GM18868 (cell line): ENCODE measurements at regions not wholly inside any gene's neighbourhood (a gene's known extent, or its start where the extent isn't known, plus 50 kb on each side); places are given as distances from the start of the nearest gene placed in this dataset.
"Not testable (repeated sequence)": the region's sequence is repeated elsewhere in the genome, so short reads cannot be mapped to it uniquely, and the experiment has no call there.

ENCODE experiments used
- ATAC-seq: cut with Tn5 transposase; IDR thresholded peaks from one replicate; pipeline ENCODE4 v1.9.1; 2021; ENCODE audit warnings: mild to moderate bottlenecking, moderate library complexity; ENCODE audit not compliant: unreplicated experiment

- not testable (repeated sequence) for ATAC-seq
These were observed 185.8 kb upstream of the MEIS1 start for GRCh38 chr2:66249089-66249488.

DNA sequence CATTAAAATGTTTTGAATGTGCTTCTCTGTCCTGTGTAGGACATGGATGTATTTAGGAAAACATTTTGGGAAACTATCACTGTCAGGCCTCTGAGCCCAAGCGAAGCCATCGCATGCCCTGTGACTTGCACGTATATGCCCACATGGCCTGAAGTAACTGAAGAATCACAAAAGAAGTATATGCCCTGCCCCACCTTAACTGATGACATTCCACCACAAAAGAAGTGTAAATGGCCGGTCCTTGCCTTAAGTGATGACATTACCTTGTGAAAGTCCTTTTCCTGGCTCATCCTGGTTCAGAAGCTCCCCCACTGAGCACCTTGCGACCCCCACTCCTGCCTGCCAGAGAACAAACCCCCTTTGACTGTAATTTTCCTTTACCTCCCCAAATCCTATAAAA lies 191.1 kb upstream of the MEIS1 start:
- ATAC-seq, result not testable (repeated sequence)

DNA sequence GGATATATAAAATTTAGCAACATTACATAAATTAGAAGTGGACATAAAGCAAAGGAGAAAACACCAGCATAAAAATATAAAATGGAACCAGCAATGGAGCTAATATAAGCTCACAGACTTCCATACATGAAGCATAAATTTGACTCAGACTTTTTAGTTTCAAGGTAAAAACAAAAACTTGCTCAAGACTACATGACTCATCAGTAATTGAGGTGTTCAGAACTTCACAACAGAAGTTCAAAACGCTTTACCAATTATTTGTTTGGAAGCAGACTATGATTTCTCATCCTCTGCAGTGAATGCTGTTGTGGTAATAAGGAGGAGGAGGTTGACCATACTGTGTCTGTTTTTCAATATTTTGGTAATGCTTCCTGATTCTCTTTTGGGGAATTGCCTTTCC lies 192.0 kb upstream of the MEIS1 start:
- not testable (repeated sequence) for ATAC-seq

DNA sequence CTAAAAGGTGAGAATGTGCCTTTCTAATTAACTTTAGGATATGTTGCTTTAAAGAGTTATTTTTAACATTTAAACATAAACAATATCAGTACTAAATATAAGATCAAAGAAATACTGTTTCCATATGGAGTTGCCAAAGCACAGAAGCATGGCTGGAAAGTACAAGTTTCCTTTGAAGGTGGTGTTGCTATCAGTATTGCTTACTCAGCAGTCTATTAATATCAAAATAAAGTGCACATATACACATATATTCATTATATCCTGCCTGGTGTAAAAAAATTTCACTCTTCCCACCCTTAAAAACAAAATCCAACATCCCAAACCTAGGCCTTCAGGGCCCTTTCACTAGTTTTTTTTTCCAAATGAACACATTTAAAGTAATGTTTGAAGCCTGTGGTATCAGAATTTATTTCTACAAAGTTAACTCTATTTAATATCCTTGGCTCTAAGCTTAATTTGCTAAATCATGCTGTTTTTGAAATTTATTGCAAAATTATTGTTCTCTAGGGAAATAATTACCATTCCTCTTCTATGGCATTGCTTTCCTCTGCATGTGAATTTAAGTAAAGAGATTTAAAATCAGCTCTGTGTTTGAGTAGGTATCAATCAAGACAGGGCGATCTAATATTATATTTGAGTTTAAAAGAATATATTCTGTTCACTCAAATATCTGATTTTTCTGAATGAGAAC lies 192.7 kb upstream of the MEIS1 start:
- no peak for ATAC-seq

GRCh38 chr2:66240286-66240685 lies 194.6 kb upstream of the MEIS1 start:
- no peak for ATAC-seq

DNA sequence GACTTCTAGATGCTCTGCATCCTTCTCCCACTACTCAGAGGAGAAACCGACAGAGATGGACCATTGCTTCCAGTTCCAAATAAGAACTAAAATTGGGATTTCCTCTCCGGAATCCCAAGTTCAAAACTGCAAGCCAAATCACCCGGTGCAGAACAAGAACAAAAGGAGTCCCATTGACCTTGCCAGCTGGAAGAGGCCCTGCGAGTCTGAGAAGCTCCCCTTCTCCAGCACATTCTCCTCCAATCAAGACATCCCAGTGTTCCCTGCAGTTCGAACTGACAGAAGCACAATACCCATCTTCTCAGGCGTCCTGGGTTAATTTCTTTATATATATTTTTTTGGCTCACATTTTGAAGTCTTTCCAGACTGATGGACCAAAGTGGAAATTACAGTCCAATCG lies 195.3 kb upstream of the MEIS1 start:
- ATAC-seq, result no peak

- ATAC-seq, result no peak
These were observed 197.0 kb upstream of the MEIS1 start for GRCh38 chr2:66237803-66238379.

GRCh38 chr2:66236816-66237802 lies 197.8 kb upstream of the MEIS1 start:
- ATAC-seq, result no peak

- no peak for ATAC-seq
These were observed 198.7 kb upstream of the MEIS1 start for GRCh38 chr2:66236067-66236685.

DNA sequence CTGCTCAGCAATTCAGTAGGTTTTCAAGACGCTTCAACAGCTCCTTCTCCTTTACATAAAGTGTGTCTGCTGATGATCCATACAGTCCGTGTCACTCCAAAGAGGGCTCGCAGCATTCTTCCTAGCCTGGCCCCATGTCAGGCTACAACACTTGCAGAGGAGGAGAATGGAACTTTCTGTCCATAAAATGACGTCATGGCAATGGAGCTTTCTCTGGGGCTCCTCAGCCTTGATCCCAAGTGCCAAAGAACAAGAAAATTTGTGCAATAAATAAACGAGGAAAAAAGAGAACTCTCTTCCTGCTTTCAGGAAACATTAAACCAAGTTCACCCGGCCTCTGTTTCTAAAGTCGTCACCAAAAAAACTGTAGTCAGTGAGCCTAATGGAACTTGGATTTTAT lies 199.5 kb upstream of the MEIS1 start:
- ATAC-seq, result no peak

GRCh38 chr2:66233981-66234380 lies 200.9 kb upstream of the MEIS1 start:
- no peak for ATAC-seq

- no peak for ATAC-seq
These were observed 206.8 kb upstream of the MEIS1 start for GRCh38 chr2:66228128-66228547.

DNA sequence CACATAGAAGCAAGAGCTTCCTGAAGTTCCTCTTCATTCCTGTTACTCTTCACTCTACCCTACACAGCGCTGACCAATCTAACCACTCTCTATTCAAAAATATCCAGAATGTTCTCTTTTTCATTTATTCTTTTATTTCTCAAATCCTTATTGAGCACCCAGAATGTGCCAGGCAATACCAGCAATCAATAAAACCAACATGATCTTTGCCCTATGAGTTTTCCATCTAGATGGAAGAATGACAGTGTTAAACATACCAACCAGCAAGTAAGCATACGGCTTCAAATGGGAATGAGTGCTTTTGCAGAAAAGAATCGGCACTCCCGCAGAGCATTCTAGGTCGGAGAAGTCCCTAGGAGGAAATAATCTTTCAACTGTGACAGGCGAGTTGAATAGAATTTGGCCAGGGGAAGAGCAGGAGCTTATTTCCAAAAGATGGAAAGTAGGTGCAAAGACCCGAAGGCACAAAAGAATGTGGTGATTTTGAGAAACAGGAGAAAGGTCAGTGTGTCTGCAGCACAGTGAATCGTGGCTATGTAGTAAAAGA lies 217.8 kb upstream of the MEIS1 start:
- ATAC-seq, result no peak

- no peak for ATAC-seq
These were observed 222.2 kb upstream of the MEIS1 start for GRCh38 chr2:66212749-66213148.

- no peak for ATAC-seq
These were observed 232.3 kb upstream of the MEIS1 start for GRCh38 chr2:66202586-66202985.

- ATAC-seq, result no peak
These were observed 233.7 kb upstream of the MEIS1 start for GRCh38 chr2:66201242-66201641.

GRCh38 chr2:66198873-66199272 lies 236.1 kb upstream of the MEIS1 start:
- no peak for ATAC-seq

DNA sequence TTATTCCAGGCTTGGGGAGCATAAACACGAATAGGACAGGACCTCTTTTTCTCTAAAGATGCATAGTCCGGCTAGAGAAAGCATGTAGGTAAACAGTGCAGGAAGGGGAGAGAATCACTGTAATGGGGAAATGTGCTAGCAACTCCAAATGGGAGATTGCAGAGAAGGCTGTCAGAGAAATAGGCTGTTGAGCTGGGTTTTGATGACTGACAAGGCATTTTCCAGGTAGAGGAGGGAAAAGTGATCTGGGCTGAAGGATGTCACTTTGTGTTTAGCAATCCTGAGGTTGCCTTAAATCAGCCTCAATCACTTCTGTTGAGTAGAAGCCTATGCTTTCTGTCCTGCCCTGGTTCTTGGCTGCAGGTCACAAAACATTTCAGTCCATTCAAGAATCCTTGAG lies 242.0 kb upstream of the MEIS1 start:
- no peak for ATAC-seq

GRCh38 chr2:66191311-66191710 lies 243.6 kb upstream of the MEIS1 start:
- ATAC-seq, result no peak

- no peak for ATAC-seq
These were observed 245.4 kb upstream of the MEIS1 start for GRCh38 chr2:66189553-66189952.

DNA sequence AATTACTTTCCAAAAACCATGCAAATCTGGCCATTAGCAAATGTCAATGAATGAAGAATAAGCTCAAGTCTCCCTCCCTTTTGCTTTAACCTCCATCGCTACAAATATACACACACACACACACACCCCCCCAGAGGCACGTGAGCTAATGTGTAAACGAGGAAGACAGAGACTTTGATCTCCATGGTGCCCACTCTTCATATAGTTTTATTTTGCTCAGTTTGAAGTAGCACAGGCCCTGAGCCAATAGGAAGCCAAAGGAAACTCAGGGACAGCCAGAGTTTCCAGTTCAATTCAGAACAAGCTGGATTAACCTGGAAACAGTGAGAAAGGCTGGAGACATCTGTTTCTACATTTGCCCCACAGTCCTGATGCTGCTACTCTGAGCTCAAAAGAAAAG lies 248.4 kb upstream of the MEIS1 start:
- ATAC-seq, result no peak
